Activated effector memory CD4-positive, alpha-beta T cell treated with Interleukin-2 at 50 U/mL for 16 hours (primary cell): ENCODE measurements at regions not wholly inside any gene's neighbourhood (a gene's known extent, or its start where the extent isn't known, plus 50 kb on each side); places are given as distances from the start of the nearest gene placed in this dataset.

Experiments used
- DNase-seq: peaks from one replicate; pipeline ENCODE4 v3.0.0-alpha.2; 2020

- no peak for DNase-seq
Measured at GRCh38 chr18:41752826-41753225, 202.2 kb upstream of the PIK3C3 start.

GRCh38 chr18:41751652-41752051, 203.4 kb upstream of the PIK3C3 start:
- no peak for DNase-seq

GRCh38 chr18:41751161-41751560, 203.9 kb upstream of the PIK3C3 start:
- no peak for DNase-seq

GRCh38 chr18:41747723-41748242, 207.3 kb upstream of the PIK3C3 start:
- no peak for DNase-seq

GRCh38 chr18:41745166-41746049, 209.6 kb upstream of the PIK3C3 start:
- DNase-seq: no peak

GRCh38 chr18:41744421-41745030, 210.5 kb upstream of the PIK3C3 start:
- DNase-seq: no peak

GRCh38 chr18:41737218-41737617, 217.8 kb upstream of the PIK3C3 start:
- DNase-seq: no peak

GRCh38 chr18:41734917-41735316, 220.1 kb upstream of the PIK3C3 start:
- no peak for DNase-seq

- DNase-seq: no peak
Measured at GRCh38 chr18:41732356-41732755, 222.7 kb upstream of the PIK3C3 start.

GRCh38 chr18:41731884-41732283, 223.2 kb upstream of the PIK3C3 start:
- no peak for DNase-seq

GRCh38 chr18:41724195-41724594, 230.8 kb upstream of the PIK3C3 start:
- DNase-seq: no peak

- no peak for DNase-seq
Measured at GRCh38 chr18:41721103-41721790, 233.8 kb upstream of the PIK3C3 start.

GRCh38 chr18:41720226-41720625, 234.8 kb upstream of the PIK3C3 start:
- no peak for DNase-seq

GRCh38 chr18:41719808-41720207, 235.2 kb upstream of the PIK3C3 start:
- DNase-seq: no peak

- no peak for DNase-seq
Measured at GRCh38 chr18:41714872-41715271, 240.2 kb upstream of the PIK3C3 start.

- DNase-seq: no peak
Measured at GRCh38 chr18:41713969-41714825, 240.8 kb upstream of the PIK3C3 start.

GRCh38 chr18:41706301-41706700, 248.7 kb upstream of the PIK3C3 start:
- DNase-seq: no peak

GRCh38 chr18:41703744-41704530, 251.1 kb upstream of the PIK3C3 start:
- DNase-seq: no peak

GRCh38 chr18:41700416-41700815, 254.6 kb upstream of the PIK3C3 start:
- no peak for DNase-seq

- no peak for DNase-seq
Measured at GRCh38 chr18:41695441-41695840, 259.6 kb upstream of the PIK3C3 start.

GRCh38 chr18:41693008-41693407, 262.0 kb upstream of the PIK3C3 start:
- no peak for DNase-seq
